ENCODE measurements at regions not wholly inside any gene's neighbourhood (a gene's known extent, or its start where the extent isn't known, plus 50 kb on each side); places are given as distances from the start of the nearest gene placed in this dataset.

- TF ChIP-seq, protein P1, sequence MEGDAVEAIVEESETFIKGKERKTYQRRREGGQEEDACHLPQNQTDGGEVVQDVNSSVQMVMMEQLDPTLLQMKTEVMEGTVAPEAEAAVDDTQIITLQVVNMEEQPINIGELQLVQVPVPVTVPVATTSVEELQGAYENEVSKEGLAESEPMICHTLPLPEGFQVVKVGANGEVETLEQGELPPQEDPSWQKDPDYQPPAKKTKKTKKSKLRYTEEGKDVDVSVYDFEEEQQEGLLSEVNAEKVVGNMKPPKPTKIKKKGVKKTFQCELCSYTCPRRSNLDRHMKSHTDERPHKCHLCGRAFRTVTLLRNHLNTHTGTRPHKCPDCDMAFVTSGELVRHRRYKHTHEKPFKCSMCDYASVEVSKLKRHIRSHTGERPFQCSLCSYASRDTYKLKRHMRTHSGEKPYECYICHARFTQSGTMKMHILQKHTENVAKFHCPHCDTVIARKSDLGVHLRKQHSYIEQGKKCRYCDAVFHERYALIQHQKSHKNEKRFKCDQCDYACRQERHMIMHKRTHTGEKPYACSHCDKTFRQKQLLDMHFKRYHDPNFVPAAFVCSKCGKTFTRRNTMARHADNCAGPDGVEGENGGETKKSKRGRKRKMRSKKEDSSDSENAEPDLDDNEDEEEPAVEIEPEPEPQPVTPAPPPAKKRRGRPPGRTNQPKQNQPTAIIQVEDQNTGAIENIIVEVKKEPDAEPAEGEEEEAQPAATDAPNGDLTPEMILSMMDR (IDR thresholded peaks at IDR 0.05; ENCODE audit: low read depth, low read length, poor library complexity, severe bottlenecking), result no peak
- no peak for TF ChIP-seq EZH2phosphoT487 (IDR thresholded peaks at IDR 0.05; ENCODE audit: borderline replicate concordance, low read length)
These were observed 222.0 kb upstream of the CHAC2 start for GRCh38 chr2:53545604-53546003.

All from DOHH2 (cell line).